GM12878 (cell line): ENCODE measurements at regions not wholly inside any gene's neighbourhood (a gene's known extent, or its start where the extent isn't known, plus 50 kb on each side); places are given as distances from the start of the nearest gene placed in this dataset.

ENCODE experiments used
- ATAC-seq: fragments of 200-7000 bp; cut with Tn5 transposase; 3 replicates; pipeline ENCODE4 v1.9.1; 2020; ENCODE audit warnings: mild to moderate bottlenecking, moderate library complexity
- BruUV-seq: library from RNA; stranded (reverse); fragments of 400-500 nt; replicated peaks from 2 replicates; lab custom pipeline; 2021; lab: Mats Ljungman, UMichigan
- CTCF ChIA-PET: fragments of 300-600 bp; sonication (Branson Sonifier 250); formaldehyde crosslinking; extraction: SDS; loops from one replicate; lab custom pipeline; 2021; ENCODE audit warnings: inconsistent platforms; lab: Yijun Ruan, JAX
- POLR2A ChIA-PET: fragments of 350-600 bp; formaldehyde crosslinking; extraction: SDS; loops from one replicate; lab custom pipeline; 2021; ENCODE audit warnings: inconsistent platforms; lab: Charles Lee
- RAD21 ChIA-PET: fragments of 300-600 bp; sonication (Branson Sonifier 250); formaldehyde crosslinking; loops from one replicate; lab custom pipeline; 2023; ENCODE audit warnings: antibody characterized with exemption; ENCODE audit not compliant: unreplicated experiment; lab: Charles Lee
- SMC1A ChIA-PET: fragments of 300-600 bp; sonication (Branson Sonifier 250); formaldehyde crosslinking; loops from one replicate; lab custom pipeline; 2023; ENCODE audit not compliant: unreplicated experiment, uncharacterized antibody; lab: Charles Lee
- DNase-seq: peaks from one replicate; pipeline ENCODE4 v3.0.0-alpha.2; 2011; ENCODE audit warnings: low read depth, low spot score
- FAIRE-seq: peaks from 3 replicates; lab custom pipeline; 2011; peaks lifted over from hg19 to GRCh38; lab: Jason Lieb, UNC
- H2AFZ ChIP-seq: 2 replicates; pipeline ENCODE4 v1.6.0; 2011; ENCODE audit warnings: low read depth, low read length, control low read depth; ENCODE audit not compliant: control insufficient read depth
- H3K27ac ChIP-seq: 2 replicates; pipeline ENCODE4 v1.5.1; 2011; ENCODE audit warnings: control low read depth; ENCODE audit not compliant: control insufficient read depth, insufficient read depth
- H3K27me3 ChIP-seq, 2 experiments: replicated peaks in 1 of 2; 2 replicates each; pipeline versions ENCODE4 v1.6.0 to v1.6.1; 2011; ENCODE audit warnings: low read length in 1 of 2; ENCODE audit not compliant: control insufficient read depth in 2 of 2, insufficient read depth in 2 of 2
- H3K36me3 ChIP-seq, 2 experiments: 2 replicates each; pipeline ENCODE4 v1.5.1; 2011; ENCODE audit warnings: low read length in 1 of 2; ENCODE audit not compliant: control insufficient read depth in 2 of 2, insufficient read depth in 2 of 2
- H3K4me1 ChIP-seq: 2 replicates; pipeline ENCODE4 v1.6.1; 2011; ENCODE audit warnings: mild to moderate bottlenecking, low read length, moderate library complexity, mixed read lengths; ENCODE audit not compliant: control insufficient read depth, insufficient read depth
- H3K4me2 ChIP-seq: 2 replicates; pipeline ENCODE4 v1.6.0; 2011; ENCODE audit warnings: control low read depth; ENCODE audit not compliant: control insufficient read depth, insufficient read depth
- H3K4me3 ChIP-seq: fragments of 200-600 bp; sonication (generic); 2 replicates; pipeline ENCODE4 v1.5.1; 2016
- H3K79me2 ChIP-seq: 2 replicates; pipeline ENCODE4 v1.6.0; 2011; ENCODE audit warnings: low read length; ENCODE audit not compliant: control insufficient read depth, insufficient read depth
- H3K9ac ChIP-seq: 2 replicates; pipeline ENCODE4 v1.8.0; 2011; ENCODE audit warnings: low read length, control low read depth, mixed read lengths; ENCODE audit not compliant: control insufficient read depth, insufficient read depth
- H3K9me3 ChIP-seq: replicated peaks from 3 replicates; pipeline ENCODE4 v1.5.1; 2011; ENCODE audit warnings: mild to moderate bottlenecking, low read length; ENCODE audit not compliant: control insufficient read depth, insufficient read depth
- H4K20me1 ChIP-seq: 2 replicates; pipeline ENCODE4 v1.6.0; 2011; ENCODE audit not compliant: control insufficient read depth, insufficient read depth
- ATF7 ChIP-seq: fragments of 450-650 bp; IDR thresholded peaks from 2 replicates; pipeline ENCODE4 v1.6.1; 2016; ENCODE audit warnings: low read depth, mild to moderate bottlenecking
- IKZF1 ChIP-seq: fragments of 450-650 bp; conservative IDR thresholded peaks from 2 replicates; pipeline ENCODE4 v1.6.1; 2017; ENCODE audit warnings: antibody characterized with exemption, mild to moderate bottlenecking
- NFYA ChIP-seq: IDR thresholded peaks from 2 replicates; pipeline ENCODE4 v1.6.1; 2011; ENCODE audit warnings: low read depth, mild to moderate bottlenecking, low read length, improper control_type of control experiment, borderline replicate concordance
- NFYB ChIP-seq: IDR thresholded peaks from 2 replicates; pipeline ENCODE4 v1.6.1; 2011; ENCODE audit warnings: low read depth, mild to moderate bottlenecking, low read length, improper control_type of control experiment, moderate library complexity; ENCODE audit not compliant: insufficient read depth
- POLR2AphosphoS5 ChIP-seq: IDR thresholded peaks from 2 replicates; pipeline ENCODE4 v1.6.1; 2011; ENCODE audit warnings: mild to moderate bottlenecking, low read length, inconsistent platforms
- POU2F2 ChIP-seq: IDR thresholded peaks from 3 replicates; pipeline ENCODE4 v1.6.1; 2011; ENCODE audit warnings: low read depth, mild to moderate bottlenecking, low read length, borderline replicate concordance
- RUNX3 ChIP-seq: IDR thresholded peaks from 2 replicates; pipeline ENCODE4 v1.6.1; 2012; ENCODE audit warnings: low read length, inconsistent platforms
- ZNF274 ChIP-seq: IDR thresholded peaks from one replicate; pipeline ENCODE4 v1.8.0; 2011; ENCODE audit not compliant: insufficient read length, insufficient read depth
- WGBS: methylation state at CpG from one replicate; pipeline ENCODE4 v1.1.6; 2016; ENCODE audit warnings: low lambda C conversion rate; ENCODE audit not compliant: insufficient replicate concordance, insufficient coverage; ENCODE audit errors: missing lambda C conversion rate; 5-methylcytosine and 5-hydroxymethylcytosine counted together
- in situ Hi-C: fragments of 300-500 bp; cut with MboI; formaldehyde crosslinking; loops from 9 replicates; pipeline ENCODE4 v1.14.3; 2018; ENCODE audit warnings: mixed read lengths
- intact Hi-C: fragments of 100-400 bp; cut with micrococcal nuclease; formaldehyde crosslinking; loops from one replicate; pipeline ENCODE4 v1.14.2; 2022; ENCODE audit not compliant: unreplicated experiment
- TF ChIP-seq, protein P1 (sequence below): fragments of 150-350 bp; IDR thresholded peaks from 2 replicates; pipeline ENCODE4 v1.6.1; 2016; ENCODE audit warnings: low read depth, low read length
- TF ChIP-seq, protein P2 (sequence below): fragments of 450-650 bp; IDR thresholded peaks from 2 replicates; pipeline ENCODE4 v1.6.1; 2017; ENCODE audit warnings: mild to moderate bottlenecking, moderate library complexity
- TF ChIP-seq, protein P3 (sequence below): fragments of 450-650 bp; IDR thresholded peaks from 2 replicates; pipeline ENCODE4 v1.6.1; 2016; ENCODE audit warnings: mild to moderate bottlenecking, moderate library complexity, borderline replicate concordance

DNA sequence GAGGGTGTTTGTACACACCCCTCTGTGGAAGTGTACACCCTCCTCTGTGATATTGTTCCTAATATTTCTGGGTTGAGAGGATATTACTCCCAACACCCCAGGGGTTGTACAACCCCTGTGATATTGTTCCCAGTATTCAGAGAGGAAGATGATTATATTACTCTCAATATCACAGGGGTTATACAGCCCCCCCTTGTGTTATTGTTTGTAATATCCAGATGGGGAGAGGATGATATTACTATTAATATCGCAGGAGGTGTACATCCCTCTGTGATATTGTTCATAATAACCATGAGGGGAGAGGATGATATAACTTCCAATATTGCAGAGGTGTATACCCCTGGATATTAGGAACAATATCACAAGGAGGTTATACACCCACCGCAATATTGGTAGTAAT is 566.1 kb upstream of the MIS18BP1 start:
- RAD21 ChIA-PET = no interaction called here
- in situ Hi-C loops (no loop called here), intact Hi-C loops (no loop called here)
- no peak overlapping the region for H3K27ac ChIP-seq
- 100% methylated on average over 2 of the region's 2 CpGs for WGBS
- SMC1A ChIA-PET = no interaction called here
- TF ChIP-seq, protein P1, sequence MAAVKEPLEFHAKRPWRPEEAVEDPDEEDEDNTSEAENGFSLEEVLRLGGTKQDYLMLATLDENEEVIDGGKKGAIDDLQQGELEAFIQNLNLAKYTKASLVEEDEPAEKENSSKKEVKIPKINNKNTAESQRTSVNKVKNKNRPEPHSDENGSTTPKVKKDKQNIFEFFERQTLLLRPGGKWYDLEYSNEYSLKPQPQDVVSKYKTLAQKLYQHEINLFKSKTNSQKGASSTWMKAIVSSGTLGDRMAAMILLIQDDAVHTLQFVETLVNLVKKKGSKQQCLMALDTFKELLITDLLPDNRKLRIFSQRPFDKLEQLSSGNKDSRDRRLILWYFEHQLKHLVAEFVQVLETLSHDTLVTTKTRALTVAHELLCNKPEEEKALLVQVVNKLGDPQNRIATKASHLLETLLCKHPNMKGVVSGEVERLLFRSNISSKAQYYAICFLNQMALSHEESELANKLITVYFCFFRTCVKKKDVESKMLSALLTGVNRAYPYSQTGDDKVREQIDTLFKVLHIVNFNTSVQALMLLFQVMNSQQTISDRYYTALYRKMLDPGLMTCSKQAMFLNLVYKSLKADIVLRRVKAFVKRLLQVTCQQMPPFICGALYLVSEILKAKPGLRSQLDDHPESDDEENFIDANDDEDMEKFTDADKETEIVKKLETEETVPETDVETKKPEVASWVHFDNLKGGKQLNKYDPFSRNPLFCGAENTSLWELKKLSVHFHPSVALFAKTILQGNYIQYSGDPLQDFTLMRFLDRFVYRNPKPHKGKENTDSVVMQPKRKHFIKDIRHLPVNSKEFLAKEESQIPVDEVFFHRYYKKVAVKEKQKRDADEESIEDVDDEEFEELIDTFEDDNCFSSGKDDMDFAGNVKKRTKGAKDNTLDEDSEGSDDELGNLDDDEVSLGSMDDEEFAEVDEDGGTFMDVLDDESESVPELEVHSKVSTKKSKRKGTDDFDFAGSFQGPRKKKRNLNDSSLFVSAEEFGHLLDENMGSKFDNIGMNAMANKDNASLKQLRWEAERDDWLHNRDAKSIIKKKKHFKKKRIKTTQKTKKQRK = no peak
- no peak for TF ChIP-seq POLR2AphosphoS5
- TF ChIP-seq NFYB = no peak
- TF ChIP-seq, protein P2, sequence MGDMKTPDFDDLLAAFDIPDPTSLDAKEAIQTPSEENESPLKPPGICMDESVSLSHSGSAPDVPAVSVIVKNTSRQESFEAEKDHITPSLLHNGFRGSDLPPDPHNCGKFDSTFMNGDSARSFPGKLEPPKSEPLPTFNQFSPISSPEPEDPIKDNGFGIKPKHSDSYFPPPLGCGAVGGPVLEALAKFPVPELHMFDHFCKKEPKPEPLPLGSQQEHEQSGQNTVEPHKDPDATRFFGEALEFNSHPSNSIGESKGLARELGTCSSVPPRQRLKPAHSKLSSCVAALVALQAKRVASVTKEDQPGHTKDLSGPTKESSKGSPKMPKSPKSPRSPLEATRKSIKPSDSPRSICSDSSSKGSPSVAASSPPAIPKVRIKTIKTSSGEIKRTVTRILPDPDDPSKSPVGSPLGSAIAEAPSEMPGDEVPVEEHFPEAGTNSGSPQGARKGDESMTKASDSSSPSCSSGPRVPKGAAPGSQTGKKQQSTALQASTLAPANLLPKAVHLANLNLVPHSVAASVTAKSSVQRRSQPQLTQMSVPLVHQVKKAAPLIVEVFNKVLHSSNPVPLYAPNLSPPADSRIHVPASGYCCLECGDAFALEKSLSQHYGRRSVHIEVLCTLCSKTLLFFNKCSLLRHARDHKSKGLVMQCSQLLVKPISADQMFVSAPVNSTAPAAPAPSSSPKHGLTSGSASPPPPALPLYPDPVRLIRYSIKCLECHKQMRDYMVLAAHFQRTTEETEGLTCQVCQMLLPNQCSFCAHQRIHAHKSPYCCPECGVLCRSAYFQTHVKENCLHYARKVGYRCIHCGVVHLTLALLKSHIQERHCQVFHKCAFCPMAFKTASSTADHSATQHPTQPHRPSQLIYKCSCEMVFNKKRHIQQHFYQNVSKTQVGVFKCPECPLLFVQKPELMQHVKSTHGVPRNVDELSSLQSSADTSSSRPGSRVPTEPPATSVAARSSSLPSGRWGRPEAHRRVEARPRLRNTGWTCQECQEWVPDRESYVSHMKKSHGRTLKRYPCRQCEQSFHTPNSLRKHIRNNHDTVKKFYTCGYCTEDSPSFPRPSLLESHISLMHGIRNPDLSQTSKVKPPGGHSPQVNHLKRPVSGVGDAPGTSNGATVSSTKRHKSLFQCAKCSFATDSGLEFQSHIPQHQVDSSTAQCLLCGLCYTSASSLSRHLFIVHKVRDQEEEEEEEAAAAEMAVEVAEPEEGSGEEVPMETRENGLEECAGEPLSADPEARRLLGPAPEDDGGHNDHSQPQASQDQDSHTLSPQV = no peak
- TF ChIP-seq ZNF274 = no peak
- no peak for TF ChIP-seq POU2F2
- TF ChIP-seq RUNX3 = no peak
- TF ChIP-seq, protein P3, sequence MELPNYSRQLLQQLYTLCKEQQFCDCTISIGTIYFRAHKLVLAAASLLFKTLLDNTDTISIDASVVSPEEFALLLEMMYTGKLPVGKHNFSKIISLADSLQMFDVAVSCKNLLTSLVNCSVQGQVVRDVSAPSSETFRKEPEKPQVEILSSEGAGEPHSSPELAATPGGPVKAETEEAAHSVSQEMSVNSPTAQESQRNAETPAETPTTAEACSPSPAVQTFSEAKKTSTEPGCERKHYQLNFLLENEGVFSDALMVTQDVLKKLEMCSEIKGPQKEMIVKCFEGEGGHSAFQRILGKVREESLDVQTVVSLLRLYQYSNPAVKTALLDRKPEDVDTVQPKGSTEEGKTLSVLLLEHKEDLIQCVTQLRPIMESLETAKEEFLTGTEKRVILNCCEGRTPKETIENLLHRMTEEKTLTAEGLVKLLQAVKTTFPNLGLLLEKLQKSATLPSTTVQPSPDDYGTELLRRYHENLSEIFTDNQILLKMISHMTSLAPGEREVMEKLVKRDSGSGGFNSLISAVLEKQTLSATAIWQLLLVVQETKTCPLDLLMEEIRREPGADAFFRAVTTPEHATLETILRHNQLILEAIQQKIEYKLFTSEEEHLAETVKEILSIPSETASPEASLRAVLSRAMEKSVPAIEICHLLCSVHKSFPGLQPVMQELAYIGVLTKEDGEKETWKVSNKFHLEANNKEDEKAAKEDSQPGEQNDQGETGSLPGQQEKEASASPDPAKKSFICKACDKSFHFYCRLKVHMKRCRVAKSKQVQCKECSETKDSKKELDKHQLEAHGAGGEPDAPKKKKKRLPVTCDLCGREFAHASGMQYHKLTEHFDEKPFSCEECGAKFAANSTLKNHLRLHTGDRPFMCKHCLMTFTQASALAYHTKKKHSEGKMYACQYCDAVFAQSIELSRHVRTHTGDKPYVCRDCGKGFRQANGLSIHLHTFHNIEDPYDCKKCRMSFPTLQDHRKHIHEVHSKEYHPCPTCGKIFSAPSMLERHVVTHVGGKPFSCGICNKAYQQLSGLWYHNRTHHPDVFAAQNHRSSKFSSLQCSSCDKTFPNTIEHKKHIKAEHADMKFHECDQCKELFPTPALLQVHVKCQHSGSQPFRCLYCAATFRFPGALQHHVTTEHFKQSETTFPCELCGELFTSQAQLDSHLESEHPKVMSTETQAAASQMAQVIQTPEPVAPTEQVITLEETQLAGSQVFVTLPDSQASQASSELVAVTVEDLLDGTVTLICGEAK = no peak
- TF ChIP-seq NFYA = no peak
- no peak for TF ChIP-seq IKZF1
- TF ChIP-seq ATF7 = no peak
- no peak overlapping the region for H2AFZ ChIP-seq
- H4K20me1 ChIP-seq = no peaks in the 10 kb centered on the region
- CTCF ChIA-PET = no interaction called here
- POLR2A ChIA-PET = no interaction called here
- FAIRE-seq (no peak), DNase-seq (no peak), ATAC-seq (no peak)
- no peak overlapping the region for H3K4me3 ChIP-seq
- H3K36me3 ChIP-seq = no peaks in the 10 kb centered on the region
- no peak overlapping the region for H3K4me2 ChIP-seq
- no peaks in the 10 kb centered on the region for H3K9me3 ChIP-seq
- no peak overlapping the region for H3K9ac ChIP-seq
- H3K79me2 ChIP-seq = no peaks in the 10 kb centered on the region
- H3K27me3 ChIP-seq = no peaks in the 10 kb centered on the region
- no peaks in the 10 kb centered on the region for H3K4me1 ChIP-seq
- no TSS peak for BruUV-seq
